Spinal cord (tissue), 9 donors: ENCODE measurements at regions not wholly inside any gene's neighbourhood (a gene's known extent, or its start where the extent isn't known, plus 50 kb on each side); places are given as distances from the start of the nearest gene placed in this dataset.
"Not testable (repeated sequence)": the region's sequence is repeated elsewhere in the genome, so short reads cannot be mapped to it uniquely, and the experiment has no call there.

Experiments used
- DNase-seq, 6 donors: peaks; one replicate each; pipeline versions ENCODE4 v3.0.0 to v3.0.0-alpha.2; 2013 to 2015; ENCODE audit warnings: low spot score in 6 of 6, low read depth in 4 of 6
- H3K27ac ChIP-seq: one replicate; pipeline ENCODE4 v1.5.1; 2013; ENCODE audit warnings: low read depth, low read length, control low read depth
- H3K27me3 ChIP-seq: one replicate; pipeline ENCODE4 v1.6.1; 2013; ENCODE audit warnings: low read length; ENCODE audit not compliant: control insufficient read depth, insufficient read depth
- H3K36me3 ChIP-seq: one replicate; pipeline ENCODE4 v1.6.1; 2013; ENCODE audit warnings: low read length; ENCODE audit not compliant: control insufficient read depth, insufficient read depth
- H3K4me1 ChIP-seq: one replicate; pipeline ENCODE4 v1.6.1; 2013; ENCODE audit warnings: low read length; ENCODE audit not compliant: control insufficient read depth, insufficient read depth
- H3K4me3 ChIP-seq: one replicate; pipeline ENCODE4 v1.5.1; 2013; ENCODE audit warnings: low read depth, low read length, control low read depth
- H3K9me3 ChIP-seq: one replicate; pipeline ENCODE4 v1.6.1; 2013; ENCODE audit warnings: low read length; ENCODE audit not compliant: control insufficient read depth, insufficient read depth
- WGBS: methylation state at CpG from one replicate; pipeline ENCODE4 v1.1.5; 2013; ENCODE audit warnings: missing lambda C conversion rate; ENCODE audit not compliant: insufficient coverage; 5-methylcytosine and 5-hydroxymethylcytosine counted together
- donor health status: healthy.

GRCh38 chr16:13357842-13358241, 456.4 kb downstream of the SHISA9 start:
- 100% methylated on average over 1 of the region's 4 CpGs for WGBS
- H3K27me3 ChIP-seq, H3K9me3 ChIP-seq, H3K36me3 ChIP-seq, H3K4me1 ChIP-seq, H3K27ac ChIP-seq, DNase-seq, H3K4me3 ChIP-seq: not testable (repeated sequence)

GRCh38 chr16:13359835-13360234, 458.4 kb downstream of the SHISA9 start:
- Histone ChIP-seq H3K27ac (no peak overlapping the region), H3K4me3 (no peak overlapping the region), H3K36me3 (no peaks in the 10 kb centered on the region), H3K4me1 (no peaks in the 10 kb centered on the region), H3K27me3 (no peaks in the 10 kb centered on the region), H3K9me3 (no peaks in the 10 kb centered on the region)
- DNase-seq, result no peak
- 97% methylated on average over 3 of the region's 3 CpGs for WGBS

- Histone ChIP-seq H3K27me3 (no peaks in the 10 kb centered on the region), H3K9me3 (no peaks in the 10 kb centered on the region), H3K4me1 (no peaks in the 10 kb centered on the region), H3K36me3 (no peaks in the 10 kb centered on the region), H3K27ac (no peak overlapping the region), H3K4me3 (no peak overlapping the region)
- DNase-seq, result no peak
- no CpG with 5 or more reads among the region's 3 CpGs for WGBS
Observed at GRCh38 chr16:13372421-13372820, 471.0 kb downstream of the SHISA9 start.

- no CpG with 5 or more reads among the region's 1 CpG for WGBS
- no peak overlapping the region for H3K27ac ChIP-seq
- no peak for DNase-seq
- H3K27me3 ChIP-seq, result no peaks in the 10 kb centered on the region
- H3K4me3 ChIP-seq, result no peak overlapping the region
- no peaks in the 10 kb centered on the region for H3K4me1 ChIP-seq
- no peaks in the 10 kb centered on the region for H3K9me3 ChIP-seq
- H3K36me3 ChIP-seq, result no peaks in the 10 kb centered on the region
Observed at GRCh38 chr16:13376174-13376573, 474.8 kb downstream of the SHISA9 start.

- Histone ChIP-seq H3K27me3 (no peaks in the 10 kb centered on the region), H3K4me1 (no peaks in the 10 kb centered on the region), H3K27ac (no peak overlapping the region), H3K9me3 (no peaks in the 10 kb centered on the region), H3K4me3 (no peak overlapping the region), H3K36me3 (no peaks in the 10 kb centered on the region)
- 80% methylated on average over 2 of the region's 3 CpGs for WGBS
- no peak for DNase-seq
Observed at GRCh38 chr16:13377143-13377542, 475.7 kb downstream of the SHISA9 start.

- no peaks in the 10 kb centered on the region for H3K36me3 ChIP-seq
- no peak for DNase-seq
- no peaks in the 10 kb centered on the region for H3K4me1 ChIP-seq
- H3K4me3 ChIP-seq, result no peak overlapping the region
- H3K27me3 ChIP-seq, result no peaks in the 10 kb centered on the region
- 100% methylated on average over 2 of the region's 2 CpGs for WGBS
- no peak overlapping the region for H3K27ac ChIP-seq
- no peaks in the 10 kb centered on the region for H3K9me3 ChIP-seq
Observed at GRCh38 chr16:13378151-13378550, 476.8 kb downstream of the SHISA9 start.

- Histone ChIP-seq H3K9me3 (no peaks in the 10 kb centered on the region), H3K27ac (no peak overlapping the region), H3K27me3 (no peaks in the 10 kb centered on the region), H3K4me1 (no peaks in the 10 kb centered on the region), H3K4me3 (no peak overlapping the region), H3K36me3 (no peaks in the 10 kb centered on the region)
- DNase-seq, result no peak
- 67% methylated on average over 3 of the region's 3 CpGs for WGBS
Observed at GRCh38 chr16:13379266-13379665, 477.9 kb downstream of the SHISA9 start.

- not testable (repeated sequence) for H3K4me3 ChIP-seq, H3K27me3 ChIP-seq, H3K36me3 ChIP-seq, H3K27ac ChIP-seq, DNase-seq, H3K4me1 ChIP-seq
- H3K9me3 ChIP-seq, result peaks cover 11% of the 10 kb centered on the region
- no CpG with 5 or more reads among the region's 1 CpG for WGBS
Observed at GRCh38 chr16:13385156-13386040, 484.0 kb downstream of the SHISA9 start.

- Histone ChIP-seq H3K9me3 (peaks cover 8% of the 10 kb centered on the region), H3K27ac (no peak overlapping the region), H3K4me3 (no peak overlapping the region), H3K36me3 (no peaks in the 10 kb centered on the region), H3K4me1 (no peaks in the 10 kb centered on the region), H3K27me3 (no peaks in the 10 kb centered on the region)
- WGBS, result 66% methylated on average over 4 of the region's 7 CpGs
- DNase-seq, result no peak
Observed at GRCh38 chr16:13390093-13390985, 488.9 kb downstream of the SHISA9 start.

GRCh38 chr16:13390986-13391305, 489.5 kb downstream of the SHISA9 start:
- Histone ChIP-seq H3K27ac (no peak overlapping the region), H3K4me1 (no peaks in the 10 kb centered on the region), H3K27me3 (no peaks in the 10 kb centered on the region), H3K4me3 (no peak overlapping the region), H3K36me3 (no peaks in the 10 kb centered on the region), H3K9me3 (peaks cover 4% of the 10 kb centered on the region)
- DNase-seq, result no peak
